HG03460 (cell line): ENCODE measurements at regions not wholly inside any gene's neighbourhood (a gene's known extent, or its start where the extent isn't known, plus 50 kb on each side); places are given as distances from the start of the nearest gene placed in this dataset.
"Not testable (repeated sequence)": the region's sequence is repeated elsewhere in the genome, so short reads cannot be mapped to it uniquely, and the experiment has no call there.

Experiments
- ATAC-seq: cut with Tn5 transposase; IDR thresholded peaks from one replicate; pipeline ENCODE4 v1.9.1; 2021; ENCODE audit not compliant: unreplicated experiment

GRCh38 chr6:16832043-16832567, 70.8 kb upstream of the ATXN1 start:
- no peak for ATAC-seq

- no peak for ATAC-seq
Measured at GRCh38 chr6:16831136-16831535, 69.9 kb upstream of the ATXN1 start.

GRCh38 chr6:16828058-16828457, 66.8 kb upstream of the ATXN1 start:
- ATAC-seq, result no peak

- no peak for ATAC-seq
Measured at GRCh38 chr6:16827627-16828026, 66.4 kb upstream of the ATXN1 start.

GRCh38 chr6:16825784-16826183, 64.5 kb upstream of the ATXN1 start:
- ATAC-seq, result no peak

- ATAC-seq, result no peak
Measured at GRCh38 chr6:16824845-16825685, 63.8 kb upstream of the ATXN1 start.

- ATAC-seq, result no peak
Measured at GRCh38 chr6:16823718-16824352, 62.6 kb upstream of the ATXN1 start.

- ATAC-seq, result no peak
Measured at GRCh38 chr6:16822975-16823717, 61.9 kb upstream of the ATXN1 start.

- no peak for ATAC-seq
Measured at GRCh38 chr6:16822529-16822928, 61.3 kb upstream of the ATXN1 start.

GRCh38 chr6:16821834-16822264, 60.6 kb upstream of the ATXN1 start:
- ATAC-seq, result no peak

GRCh38 chr6:16820262-16820661, 59.0 kb upstream of the ATXN1 start:
- ATAC-seq, result not testable (repeated sequence)

GRCh38 chr6:16819752-16820151, 58.5 kb upstream of the ATXN1 start:
- ATAC-seq, result no peak

GRCh38 chr6:16818992-16819626, 57.8 kb upstream of the ATXN1 start:
- no peak for ATAC-seq

GRCh38 chr6:16817594-16817993, 56.3 kb upstream of the ATXN1 start:
- ATAC-seq, result no peak

GRCh38 chr6:16816891-16817290, 55.6 kb upstream of the ATXN1 start:
- no peak for ATAC-seq

GRCh38 chr6:16812993-16813392, 51.7 kb upstream of the ATXN1 start:
- ATAC-seq, result no peak

- ATAC-seq, result no peak
Measured at GRCh38 chr6:16811277-16811979, 50.2 kb upstream of the ATXN1 start.
